ENCODE measurements at regions not wholly inside any gene's neighbourhood (a gene's known extent, or its start where the extent isn't known, plus 50 kb on each side); places are given as distances from the start of the nearest gene placed in this dataset.

- peak; percentile 22 for DNase-seq (ENCODE audit: low read depth, low spot score)
- Histone ChIP-seq H3K27me3 (ENCODE audit: insufficient read depth, insufficient read length) (no peaks in the 10 kb centered on the region), H3K36me3 (ENCODE audit: insufficient read depth, insufficient read length, low read length) (no peaks in the 10 kb centered on the region)
These were observed 221.7 kb upstream of the GPC6 start for GRCh38 chr13:93004919-93005318.

GRCh38 chr13:93007928-93008327, 218.7 kb upstream of the GPC6 start:
- Histone ChIP-seq H3K27me3 (ENCODE audit: insufficient read depth, insufficient read length) (no peaks in the 10 kb centered on the region), H3K36me3 (ENCODE audit: insufficient read depth, insufficient read length, low read length) (no peaks in the 10 kb centered on the region), H3K4me1 (ENCODE audit: insufficient read depth, insufficient read length) (no peaks in the 10 kb centered on the region), H3K4me3 (ENCODE audit: insufficient read length, low read depth) (no peak overlapping the region), H3K9ac (ENCODE audit: insufficient read length, low read depth) (no peak overlapping the region), H3K9me3 (ENCODE audit: insufficient read depth, low read length) (no peaks in the 10 kb centered on the region; the same call in 1 of the 2 replicates)
- no peak for DNase-seq (ENCODE audit: low read depth, low spot score)
- no peak for TF ChIP-seq ZNF274 (IDR thresholded peaks at IDR 0.05; ENCODE audit: low read depth, low read length)

More at GRCh38 chr13:93004919-93005318, 221.7 kb upstream of the GPC6 start:
- TF ChIP-seq SUZ12 (IDR thresholded peaks at IDR 0.05; ENCODE audit: extremely low read depth, insufficient read depth, insufficient read length): no peak
- Histone ChIP-seq H3K4me1 (ENCODE audit: insufficient read depth, insufficient read length) (no peaks in the 10 kb centered on the region), H3K9me3 (ENCODE audit: insufficient read depth, low read length) (no peaks in the 10 kb centered on the region; the same call in 1 of the 2 replicates), H3K9ac (ENCODE audit: insufficient read length, low read depth) (no peak overlapping the region), H3K4me3 (ENCODE audit: insufficient read length, low read depth) (no peak overlapping the region)

- peaks cover 15% of the 10 kb centered on the region for H3K9me3 ChIP-seq (ENCODE audit: insufficient read depth, low read length)
These were observed 209.0 kb upstream of the GPC6 start for GRCh38 chr13:93017493-93018112.

GRCh38 chr13:93023929-93024328, 202.7 kb upstream of the GPC6 start:
- H3K9me3 ChIP-seq (ENCODE audit: insufficient read depth, low read length): no peaks in the 10 kb centered on the region; the same call in 1 of the 2 replicates
- TF ChIP-seq ZNF274 (IDR thresholded peaks at IDR 0.05; ENCODE audit: low read depth, low read length): no peak
- TF ChIP-seq SUZ12 (IDR thresholded peaks at IDR 0.05; ENCODE audit: extremely low read depth, insufficient read depth, insufficient read length): no peak
- TF ChIP-seq YY1 (IDR thresholded peaks at IDR 0.05; ENCODE audit: insufficient read depth, insufficient read length): no peak
- DNase-seq (ENCODE audit: low read depth, low spot score): no peak
- H3K9ac ChIP-seq (ENCODE audit: insufficient read length, low read depth): no peak overlapping the region
- H3K36me3 ChIP-seq (ENCODE audit: insufficient read depth, insufficient read length, low read length): no peaks in the 10 kb centered on the region
- H3K27me3 ChIP-seq (ENCODE audit: insufficient read depth, insufficient read length): no peaks in the 10 kb centered on the region
- H3K4me1 ChIP-seq (ENCODE audit: insufficient read depth, insufficient read length): no peaks in the 10 kb centered on the region
- H3K4me3 ChIP-seq (ENCODE audit: insufficient read length, low read depth): no peak overlapping the region

More at GRCh38 chr13:93017493-93018112, 209.0 kb upstream of the GPC6 start:
- DNase-seq (ENCODE audit: low read depth, low spot score): no peak
- H3K4me3 ChIP-seq (ENCODE audit: insufficient read length, low read depth): no peak overlapping the region
- peak; percentile 77 for TF ChIP-seq ZNF274 (IDR thresholded peaks at IDR 0.05; ENCODE audit: low read depth, low read length)
- no peak for TF ChIP-seq SUZ12 (IDR thresholded peaks at IDR 0.05; ENCODE audit: extremely low read depth, insufficient read depth, insufficient read length)
- no peaks in the 10 kb centered on the region for H3K36me3 ChIP-seq (ENCODE audit: insufficient read depth, insufficient read length, low read length)
- no peaks in the 10 kb centered on the region for H3K4me1 ChIP-seq (ENCODE audit: insufficient read depth, insufficient read length)
- no peaks in the 10 kb centered on the region for H3K27me3 ChIP-seq (ENCODE audit: insufficient read depth, insufficient read length)
- no peak overlapping the region for H3K9ac ChIP-seq (ENCODE audit: insufficient read length, low read depth)

- H3K36me3 ChIP-seq (ENCODE audit: insufficient read depth, insufficient read length, low read length): no peaks in the 10 kb centered on the region
- no peaks in the 10 kb centered on the region for H3K27me3 ChIP-seq (ENCODE audit: insufficient read depth, insufficient read length)
- TF ChIP-seq SUZ12 (IDR thresholded peaks at IDR 0.05; ENCODE audit: extremely low read depth, insufficient read depth, insufficient read length) (no peak), YY1 (IDR thresholded peaks at IDR 0.05; ENCODE audit: insufficient read depth, insufficient read length) (no peak), ZNF274 (IDR thresholded peaks at IDR 0.05; ENCODE audit: low read depth, low read length) (no peak)
- H3K9me3 ChIP-seq (ENCODE audit: insufficient read depth, low read length): no peaks in the 10 kb centered on the region
- no peak for DNase-seq (ENCODE audit: low read depth, low spot score)
- H3K4me3 ChIP-seq (ENCODE audit: insufficient read length, low read depth): no peak overlapping the region
- H3K4me1 ChIP-seq (ENCODE audit: insufficient read depth, insufficient read length): no peaks in the 10 kb centered on the region
- H3K9ac ChIP-seq (ENCODE audit: insufficient read length, low read depth): no peak overlapping the region
These were observed 200.6 kb upstream of the GPC6 start for GRCh38 chr13:93025984-93026383.

GRCh38 chr13:93029536-93029935, 197.1 kb upstream of the GPC6 start:
- Histone ChIP-seq H3K4me1 (ENCODE audit: insufficient read depth, insufficient read length) (no peaks in the 10 kb centered on the region), H3K27me3 (ENCODE audit: insufficient read depth, insufficient read length) (no peaks in the 10 kb centered on the region), H3K9ac (ENCODE audit: insufficient read length, low read depth) (no peak overlapping the region), H3K9me3 (ENCODE audit: insufficient read depth, low read length) (no peaks in the 10 kb centered on the region), H3K36me3 (ENCODE audit: insufficient read depth, insufficient read length, low read length) (no peaks in the 10 kb centered on the region), H3K4me3 (ENCODE audit: insufficient read length, low read depth) (no peak overlapping the region)
- no peak for TF ChIP-seq ZNF274 (IDR thresholded peaks at IDR 0.05; ENCODE audit: low read depth, low read length)
- no peak for TF ChIP-seq SUZ12 (IDR thresholded peaks at IDR 0.05; ENCODE audit: extremely low read depth, insufficient read depth, insufficient read length)
- TF ChIP-seq YY1 (IDR thresholded peaks at IDR 0.05; ENCODE audit: insufficient read depth, insufficient read length): no peak
- no peak for DNase-seq (ENCODE audit: low read depth, low spot score)

- peaks cover 4% of the 10 kb centered on the region; the same call in 1 of the 2 replicates for H3K9me3 ChIP-seq (ENCODE audit: insufficient read depth, low read length)
- H3K4me1 ChIP-seq (ENCODE audit: insufficient read depth, insufficient read length): no peaks in the 10 kb centered on the region
- no peaks in the 10 kb centered on the region for H3K27me3 ChIP-seq (ENCODE audit: insufficient read depth, insufficient read length)
- H3K4me3 ChIP-seq (ENCODE audit: insufficient read length, low read depth): no peak overlapping the region
- DNase-seq (ENCODE audit: low read depth, low spot score): no peak
- H3K9ac ChIP-seq (ENCODE audit: insufficient read length, low read depth): no peak overlapping the region
- TF ChIP-seq ZNF274 (IDR thresholded peaks at IDR 0.05; ENCODE audit: low read depth, low read length): no peak
- no peak for TF ChIP-seq SUZ12 (IDR thresholded peaks at IDR 0.05; ENCODE audit: extremely low read depth, insufficient read depth, insufficient read length)
- TF ChIP-seq YY1 (IDR thresholded peaks at IDR 0.05; ENCODE audit: insufficient read depth, insufficient read length): no peak
- no peaks in the 10 kb centered on the region for H3K36me3 ChIP-seq (ENCODE audit: insufficient read depth, insufficient read length, low read length)
These were observed 190.2 kb upstream of the GPC6 start for GRCh38 chr13:93036380-93036779.
